HG03135 (cell line): ENCODE measurements at regions not wholly inside any gene's neighbourhood (a gene's known extent, or its start where the extent isn't known, plus 50 kb on each side); places are given as distances from the start of the nearest gene placed in this dataset.
"Not testable (repeated sequence)": the region's sequence is repeated elsewhere in the genome, so short reads cannot be mapped to it uniquely, and the experiment has no call there.

Source experiments
- ATAC-seq: cut with Tn5 transposase; IDR thresholded peaks from one replicate; pipeline ENCODE4 v1.9.1; 2021; ENCODE audit warnings: mild to moderate bottlenecking, moderate library complexity; ENCODE audit not compliant: unreplicated experiment

DNA sequence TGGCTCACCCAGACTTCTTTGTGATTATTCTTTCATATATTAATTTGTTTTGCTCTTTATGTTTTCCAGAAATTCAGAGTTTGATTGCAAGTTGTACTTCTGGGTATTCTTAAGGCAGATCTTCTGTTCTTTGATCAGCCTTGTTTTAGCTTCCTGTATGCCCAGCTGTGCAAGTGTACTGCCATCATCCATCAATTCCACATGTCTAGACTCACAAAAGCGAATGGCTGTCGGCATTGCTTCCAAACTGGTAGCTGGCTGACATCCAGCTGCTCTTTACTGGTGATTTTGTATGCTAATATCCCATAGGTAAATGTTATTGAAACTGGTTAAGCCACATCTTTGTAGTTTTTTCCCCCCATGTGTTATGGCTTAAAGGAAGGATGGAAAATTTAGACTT is 1084.8 kb upstream of the CITED2 start:
- no peak for ATAC-seq

DNA sequence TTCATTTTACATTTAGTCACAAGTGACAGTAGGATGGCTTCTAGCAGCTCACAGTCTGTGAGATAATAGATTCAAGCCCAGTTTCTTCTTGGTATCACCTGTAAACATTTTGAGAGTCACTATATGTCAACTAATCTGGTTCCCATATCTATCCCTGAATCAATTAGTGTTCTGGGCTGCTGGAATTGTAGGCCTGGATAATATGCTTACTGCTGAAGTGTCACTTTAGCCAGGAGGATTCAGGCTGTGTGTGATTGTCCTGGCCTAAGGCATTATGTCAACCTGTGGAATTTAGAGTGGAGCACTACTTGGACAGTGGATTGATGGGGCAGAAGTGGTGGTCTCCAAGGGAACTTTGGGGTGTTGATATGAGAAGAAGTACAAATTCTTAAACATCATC is 1071.8 kb upstream of the CITED2 start:
- ATAC-seq: no peak

DNA sequence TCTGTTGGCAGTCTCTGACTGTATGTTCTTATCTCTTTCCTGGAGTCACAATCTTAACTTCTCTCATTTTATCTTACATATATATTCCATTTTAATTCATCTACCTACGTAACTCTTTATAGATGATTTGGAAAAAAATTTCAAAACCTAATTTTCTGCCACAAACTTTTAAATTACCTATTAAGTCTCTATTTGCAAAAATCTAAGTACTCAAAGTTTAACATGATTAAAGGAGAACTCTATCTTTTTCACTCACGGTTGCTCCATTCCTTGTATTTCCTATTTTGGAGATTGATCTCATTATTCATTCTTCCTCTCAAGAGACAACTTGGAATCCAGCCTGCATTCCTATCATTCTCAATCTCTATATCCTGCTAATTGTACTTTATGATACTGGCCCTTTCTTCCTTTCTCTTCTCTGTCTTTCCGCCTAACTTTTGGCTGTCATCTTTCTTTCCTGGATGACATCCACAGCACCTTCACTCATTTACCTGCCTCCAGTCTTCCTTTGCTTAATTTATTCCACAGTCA is 1071.1 kb upstream of the CITED2 start:
- no peak for ATAC-seq

DNA sequence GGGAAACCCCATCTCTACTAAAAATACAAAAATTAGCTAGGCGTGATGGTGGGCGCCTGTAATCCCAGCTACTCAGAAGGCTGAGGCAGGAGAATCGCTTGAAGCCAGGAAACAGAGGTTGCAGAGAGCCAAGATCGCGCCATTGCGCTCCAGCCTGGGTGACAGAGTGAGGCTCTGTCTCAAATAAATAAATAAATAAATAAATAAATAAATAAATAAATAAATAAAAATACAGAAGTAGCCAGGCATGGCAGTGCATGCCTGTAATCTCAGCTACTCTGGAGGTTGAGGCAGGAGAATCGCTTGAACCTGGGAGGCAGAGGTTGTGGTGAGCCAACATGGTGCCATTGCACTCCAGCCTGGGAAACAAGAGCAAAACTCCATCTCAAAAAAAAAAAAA is 1068.7 kb upstream of the CITED2 start:
- not testable (repeated sequence) for ATAC-seq

DNA sequence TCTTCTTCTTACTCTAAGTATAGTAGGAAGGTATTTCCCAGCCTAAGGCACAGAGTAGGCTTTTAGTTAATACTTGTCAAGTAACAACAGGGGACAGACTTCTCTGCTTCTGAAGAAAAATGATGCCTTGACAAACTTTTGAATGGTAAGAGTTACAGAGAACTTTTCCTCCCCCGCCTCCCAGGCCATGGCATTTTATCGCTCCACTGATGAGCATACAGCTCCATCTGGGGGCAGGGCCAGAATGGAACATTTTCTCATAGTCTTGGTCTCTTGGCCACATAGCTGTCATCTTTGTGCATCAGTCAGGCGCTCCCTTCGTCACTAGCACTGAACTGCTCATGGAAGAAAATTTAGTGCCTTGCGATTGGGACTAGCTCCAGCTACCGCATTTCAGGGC is 1066.8 kb upstream of the CITED2 start:
- ATAC-seq: no peak

- ATAC-seq: no peak
Measured at GRCh38 chr6:140440223-140440835, 1065.9 kb upstream of the CITED2 start.

- no peak for ATAC-seq
Measured at GRCh38 chr6:140438346-140438735, 1063.9 kb upstream of the CITED2 start.

- no peak for ATAC-seq
Measured at GRCh38 chr6:140437619-140438345, 1063.3 kb upstream of the CITED2 start.

DNA sequence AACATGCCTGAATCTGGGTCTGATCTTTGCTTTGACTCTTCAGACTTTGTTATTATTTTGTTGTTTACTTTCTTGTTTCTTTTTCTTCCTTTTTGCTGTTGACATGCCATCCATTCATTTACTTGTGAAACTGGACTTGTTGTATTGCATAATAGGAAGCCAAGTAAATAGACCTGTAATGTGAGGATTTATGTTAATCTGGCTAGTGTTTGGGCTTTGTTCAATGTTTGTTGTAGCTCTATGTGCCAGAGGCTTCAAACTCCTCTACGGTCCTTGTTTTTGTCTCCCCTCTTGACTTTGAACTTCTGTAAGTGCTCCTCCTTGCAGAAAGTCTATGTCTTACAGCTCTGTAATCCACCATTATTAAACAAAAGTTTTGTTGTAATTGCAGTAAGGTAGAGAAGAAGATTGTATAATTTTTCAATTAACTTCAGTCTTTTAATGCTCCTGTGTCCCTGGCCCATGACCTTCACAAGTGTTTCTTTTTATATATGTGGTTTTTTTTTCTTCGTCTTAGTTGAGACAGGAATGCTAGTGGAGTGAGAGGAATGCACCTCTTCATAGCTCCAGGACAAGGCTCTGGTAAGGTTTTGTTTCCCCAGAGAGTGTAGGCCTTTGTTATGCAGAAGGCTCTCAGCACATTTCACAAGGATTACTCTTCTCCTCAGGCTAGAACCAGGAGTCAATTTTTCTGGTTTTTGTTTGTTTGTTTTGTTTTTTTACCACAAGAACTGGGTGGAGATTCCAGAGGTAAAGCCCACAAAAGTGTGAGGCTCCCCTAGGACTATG is 1061.8 kb upstream of the CITED2 start:
- no peak for ATAC-seq

DNA sequence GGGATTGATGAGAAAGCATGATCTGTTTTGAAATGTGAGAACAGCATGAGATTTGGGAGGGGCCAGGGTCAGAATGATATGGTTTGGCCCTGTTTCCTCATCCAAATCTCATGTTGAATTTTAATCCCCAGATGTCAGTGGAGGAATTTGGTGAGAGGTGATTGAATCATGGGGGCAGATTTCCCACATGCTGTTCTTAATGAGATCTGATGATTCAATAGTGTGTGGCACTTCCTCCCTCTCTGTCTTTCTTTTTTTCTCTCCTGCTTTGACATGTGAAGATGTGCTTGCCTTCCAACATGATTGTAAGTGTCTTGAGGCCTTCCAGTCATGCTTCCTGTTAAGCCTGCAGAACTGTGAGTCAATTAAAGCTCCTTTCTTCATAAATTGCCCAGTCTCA is 1060.3 kb upstream of the CITED2 start:
- ATAC-seq: no peak

DNA sequence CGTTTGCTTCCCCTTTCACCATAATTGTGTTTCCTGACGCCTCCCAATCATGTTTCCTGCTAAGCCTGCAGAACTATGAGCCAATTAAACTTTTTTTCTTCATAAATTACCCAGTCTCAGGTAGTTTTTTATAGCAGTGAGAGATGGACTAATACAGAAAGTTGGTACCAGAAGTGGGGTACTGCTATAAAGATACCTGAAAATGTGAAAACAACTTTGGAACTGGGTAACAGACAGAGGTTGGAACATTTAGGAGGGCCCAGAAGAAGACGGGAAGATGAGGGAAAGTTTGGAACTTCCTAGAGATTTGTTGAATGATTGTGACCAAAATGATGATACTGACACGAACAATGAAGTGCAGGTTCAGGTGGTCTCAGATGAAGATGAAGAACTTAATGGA is 1058.6 kb upstream of the CITED2 start:
- ATAC-seq: no peak

DNA sequence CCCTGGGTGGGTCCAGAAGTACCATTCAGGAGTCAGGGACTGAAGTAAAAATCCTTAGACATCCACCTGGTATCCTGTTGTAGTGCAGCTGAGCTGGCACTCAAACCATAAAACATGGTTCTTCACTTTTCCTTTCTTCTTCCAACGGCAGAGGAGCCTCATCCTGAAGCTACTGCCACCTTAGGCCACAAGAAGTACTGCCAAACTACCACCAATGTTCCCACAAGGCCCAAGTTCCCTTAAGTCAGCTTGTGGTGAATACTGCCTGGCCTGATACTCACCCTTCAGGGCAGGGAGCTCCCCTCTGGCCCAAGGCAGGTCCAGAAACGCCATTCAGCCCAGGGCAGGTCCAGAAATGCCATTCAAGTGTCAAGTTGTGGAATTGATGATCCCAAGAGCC is 1053.4 kb upstream of the CITED2 start:
- no peak for ATAC-seq

GRCh38 chr6:140414966-140415620 is 1040.6 kb upstream of the CITED2 start:
- no peak for ATAC-seq

DNA sequence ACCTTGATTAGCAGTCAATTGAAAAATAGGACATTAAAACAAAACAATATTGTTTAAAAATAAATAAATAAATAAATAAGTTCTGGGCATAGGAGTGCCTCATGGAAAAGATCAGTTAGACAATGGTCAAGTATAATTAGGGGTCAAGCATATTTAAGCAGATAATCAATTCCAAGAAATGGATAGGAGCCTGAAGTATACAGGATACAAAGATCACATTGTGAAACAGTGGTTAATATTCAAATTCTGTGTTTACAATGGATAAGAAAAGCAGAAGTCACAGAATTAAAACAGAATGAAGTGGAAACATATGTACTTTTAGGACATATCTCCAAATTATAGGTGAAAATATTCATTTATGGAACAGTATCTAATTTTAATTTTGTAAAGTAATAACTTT is 1028.6 kb upstream of the CITED2 start:
- no peak for ATAC-seq

GRCh38 chr6:140401761-140402160 is 1027.3 kb upstream of the CITED2 start:
- ATAC-seq: no peak

GRCh38 chr6:140398076-140398475 is 1023.6 kb upstream of the CITED2 start:
- no peak for ATAC-seq

GRCh38 chr6:140397106-140397505 is 1022.7 kb upstream of the CITED2 start:
- ATAC-seq: no peak

- ATAC-seq: no peak
Measured at GRCh38 chr6:140393665-140394540, 1019.5 kb upstream of the CITED2 start.

- no peak for ATAC-seq
Measured at GRCh38 chr6:140388815-140389214, 1014.4 kb upstream of the CITED2 start.

DNA sequence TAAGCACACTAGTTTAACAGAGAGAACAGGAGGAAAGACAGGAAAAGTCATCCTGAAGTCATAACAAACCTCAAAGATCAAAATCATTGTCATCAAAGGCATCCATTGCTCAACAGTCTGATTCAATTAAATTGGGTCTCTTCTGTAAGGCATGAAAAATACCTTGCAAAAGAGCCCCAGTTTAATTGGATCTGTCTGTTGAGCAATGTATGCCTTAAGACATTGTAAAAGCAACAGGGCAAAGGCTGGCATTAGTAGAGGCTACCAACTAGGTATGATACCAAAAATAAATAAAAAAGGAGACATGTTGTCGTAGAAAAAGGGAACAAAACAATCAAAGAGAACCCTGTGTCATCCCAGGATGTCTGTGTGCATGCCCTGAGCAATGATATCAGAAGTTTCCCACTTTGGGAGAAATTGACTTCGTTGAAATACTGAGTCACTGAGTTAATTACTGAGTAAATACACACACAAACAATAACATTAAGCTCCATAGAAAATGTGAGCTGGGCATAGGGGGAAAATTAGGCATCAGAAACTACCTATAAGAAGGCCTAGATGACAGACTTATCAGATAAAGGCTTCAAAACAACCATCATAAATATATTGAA is 1013.8 kb upstream of the CITED2 start:
- ATAC-seq: no peak
